GM12878 (cell line): ENCODE measurements at regions not wholly inside any gene's neighbourhood (a gene's known extent, or its start where the extent isn't known, plus 50 kb on each side); places are given as distances from the start of the nearest gene placed in this dataset.

Experiments used
- ATF3 ChIP-seq: IDR thresholded peaks from 2 replicates; pipeline ENCODE4 v1.6.1; 2011; ENCODE audit warnings: low read depth, mild to moderate bottlenecking, low read length, moderate library complexity, borderline replicate concordance; ENCODE audit errors: extremely low read depth
- CREB1 ChIP-seq: IDR thresholded peaks from 2 replicates; pipeline ENCODE4 v1.6.1; 2012; ENCODE audit warnings: low read depth, mild to moderate bottlenecking, inconsistent platforms
- EZH2 ChIP-seq: IDR thresholded peaks from 2 replicates; pipeline ENCODE4 v1.6.1; 2012; ENCODE audit warnings: low read depth, mild to moderate bottlenecking, control low read depth, inconsistent platforms, low read length, borderline replicate concordance; ENCODE audit not compliant: control insufficient read depth
- POLR2AphosphoS5 ChIP-seq: IDR thresholded peaks from 2 replicates; pipeline ENCODE4 v1.6.1; 2011; ENCODE audit warnings: mild to moderate bottlenecking, low read length, inconsistent platforms
- SMC3 ChIP-seq: IDR thresholded peaks from 2 replicates; pipeline ENCODE4 v1.6.1; 2011; ENCODE audit warnings: low read length, improper control_type of control experiment, borderline replicate concordance
- TF ChIP-seq, protein P1 (sequence below), 3 experiments: IDR thresholded peaks in 2 of 3; conservative IDR thresholded peaks in 1 of 3; 2 replicates each; pipeline ENCODE4 v1.5.1; 2011; ENCODE audit warnings: low read depth in 3 of 3, low read length in 3 of 3, mild to moderate bottlenecking in 3 of 3, control low read depth in 2 of 3, moderate library complexity in 2 of 3, inconsistent platforms in 1 of 3, mixed read lengths in 1 of 3; ENCODE audit not compliant: control insufficient read depth in 2 of 3, insufficient read depth in 1 of 3; ENCODE audit errors: extremely low read depth in 1 of 3
- TF ChIP-seq, protein P2 (sequence below): fragments of 150-350 bp; IDR thresholded peaks from 2 replicates; pipeline ENCODE4 v1.6.1; 2016; ENCODE audit warnings: low read depth, low read length

GRCh38 chr6:148140772-148141557 is 201.7 kb upstream of the SASH1 start:
- no peak for TF ChIP-seq SMC3
- no peak for TF ChIP-seq POLR2AphosphoS5
- no peak for TF ChIP-seq CREB1
- no peak for TF ChIP-seq ATF3
- TF ChIP-seq, protein P1, sequence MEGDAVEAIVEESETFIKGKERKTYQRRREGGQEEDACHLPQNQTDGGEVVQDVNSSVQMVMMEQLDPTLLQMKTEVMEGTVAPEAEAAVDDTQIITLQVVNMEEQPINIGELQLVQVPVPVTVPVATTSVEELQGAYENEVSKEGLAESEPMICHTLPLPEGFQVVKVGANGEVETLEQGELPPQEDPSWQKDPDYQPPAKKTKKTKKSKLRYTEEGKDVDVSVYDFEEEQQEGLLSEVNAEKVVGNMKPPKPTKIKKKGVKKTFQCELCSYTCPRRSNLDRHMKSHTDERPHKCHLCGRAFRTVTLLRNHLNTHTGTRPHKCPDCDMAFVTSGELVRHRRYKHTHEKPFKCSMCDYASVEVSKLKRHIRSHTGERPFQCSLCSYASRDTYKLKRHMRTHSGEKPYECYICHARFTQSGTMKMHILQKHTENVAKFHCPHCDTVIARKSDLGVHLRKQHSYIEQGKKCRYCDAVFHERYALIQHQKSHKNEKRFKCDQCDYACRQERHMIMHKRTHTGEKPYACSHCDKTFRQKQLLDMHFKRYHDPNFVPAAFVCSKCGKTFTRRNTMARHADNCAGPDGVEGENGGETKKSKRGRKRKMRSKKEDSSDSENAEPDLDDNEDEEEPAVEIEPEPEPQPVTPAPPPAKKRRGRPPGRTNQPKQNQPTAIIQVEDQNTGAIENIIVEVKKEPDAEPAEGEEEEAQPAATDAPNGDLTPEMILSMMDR (IDR thresholded peaks at IDR 0.05 in 2 of 3, conservative IDR thresholded peaks at IDR 0.05 in 1 of 3; ENCODE audit: control insufficient read depth in 2 of 3, extremely low read depth in 1 of 3, insufficient read depth in 1 of 3, low read depth in 3 of 3, low read length in 3 of 3), result no peak
- TF ChIP-seq, protein P2, sequence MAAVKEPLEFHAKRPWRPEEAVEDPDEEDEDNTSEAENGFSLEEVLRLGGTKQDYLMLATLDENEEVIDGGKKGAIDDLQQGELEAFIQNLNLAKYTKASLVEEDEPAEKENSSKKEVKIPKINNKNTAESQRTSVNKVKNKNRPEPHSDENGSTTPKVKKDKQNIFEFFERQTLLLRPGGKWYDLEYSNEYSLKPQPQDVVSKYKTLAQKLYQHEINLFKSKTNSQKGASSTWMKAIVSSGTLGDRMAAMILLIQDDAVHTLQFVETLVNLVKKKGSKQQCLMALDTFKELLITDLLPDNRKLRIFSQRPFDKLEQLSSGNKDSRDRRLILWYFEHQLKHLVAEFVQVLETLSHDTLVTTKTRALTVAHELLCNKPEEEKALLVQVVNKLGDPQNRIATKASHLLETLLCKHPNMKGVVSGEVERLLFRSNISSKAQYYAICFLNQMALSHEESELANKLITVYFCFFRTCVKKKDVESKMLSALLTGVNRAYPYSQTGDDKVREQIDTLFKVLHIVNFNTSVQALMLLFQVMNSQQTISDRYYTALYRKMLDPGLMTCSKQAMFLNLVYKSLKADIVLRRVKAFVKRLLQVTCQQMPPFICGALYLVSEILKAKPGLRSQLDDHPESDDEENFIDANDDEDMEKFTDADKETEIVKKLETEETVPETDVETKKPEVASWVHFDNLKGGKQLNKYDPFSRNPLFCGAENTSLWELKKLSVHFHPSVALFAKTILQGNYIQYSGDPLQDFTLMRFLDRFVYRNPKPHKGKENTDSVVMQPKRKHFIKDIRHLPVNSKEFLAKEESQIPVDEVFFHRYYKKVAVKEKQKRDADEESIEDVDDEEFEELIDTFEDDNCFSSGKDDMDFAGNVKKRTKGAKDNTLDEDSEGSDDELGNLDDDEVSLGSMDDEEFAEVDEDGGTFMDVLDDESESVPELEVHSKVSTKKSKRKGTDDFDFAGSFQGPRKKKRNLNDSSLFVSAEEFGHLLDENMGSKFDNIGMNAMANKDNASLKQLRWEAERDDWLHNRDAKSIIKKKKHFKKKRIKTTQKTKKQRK, result no peak
- no peak for TF ChIP-seq EZH2
